MM.1S (cell line): ENCODE measurements at regions not wholly inside any gene's neighbourhood (a gene's known extent, or its start where the extent isn't known, plus 50 kb on each side); places are given as distances from the start of the nearest gene placed in this dataset.
"Not testable (repeated sequence)": the region's sequence is repeated elsewhere in the genome, so short reads cannot be mapped to it uniquely, and the experiment has no call there.

ENCODE experiments used
- DNase-seq: peaks from one replicate; pipeline ENCODE4 v3.0.0-alpha.2; 2015
- H2AFZ ChIP-seq: fragments of 300-600 bp; sonication (generic); 2 replicates; pipeline ENCODE4 v1.6.0; 2016; ENCODE audit warnings: antibody characterized with exemption, low read length
- H3F3A ChIP-seq: fragments of 300-600 bp; sonication (generic); 2 replicates; pipeline ENCODE4 v1.6.1; 2016; ENCODE audit warnings: mild to moderate bottlenecking, antibody characterized with exemption, low read length, moderate library complexity, mixed read lengths; ENCODE audit not compliant: insufficient read depth
- H3K27ac ChIP-seq: fragments of 300-600 bp; sonication (generic); 2 replicates; pipeline ENCODE4 v1.5.1; 2016; ENCODE audit warnings: mild to moderate bottlenecking, low read length
- H3K27me3 ChIP-seq: fragments of 300-600 bp; sonication (generic); replicated peaks from 2 replicates; pipeline ENCODE4 v1.6.0; 2016; ENCODE audit warnings: low read length; ENCODE audit not compliant: insufficient read depth
- H3K36me3 ChIP-seq: fragments of 300-600 bp; sonication (generic); replicated peaks from 2 replicates; pipeline ENCODE4 v1.6.1; 2016; ENCODE audit warnings: mild to moderate bottlenecking, low read length, mixed read lengths; ENCODE audit not compliant: insufficient read depth
- H3K4me1 ChIP-seq: fragments of 300-600 bp; sonication (generic); 2 replicates; pipeline ENCODE4 v1.6.1; 2016; ENCODE audit warnings: low read length, mixed read lengths
- H3K4me2 ChIP-seq: fragments of 300-600 bp; sonication (generic); 2 replicates; pipeline ENCODE4 v1.6.0; 2016; ENCODE audit warnings: low read depth, low read length
- H3K4me3 ChIP-seq: fragments of 300-600 bp; sonication (generic); 2 replicates; pipeline ENCODE4 v1.5.1; 2016; ENCODE audit warnings: low read length, mixed read lengths
- H3K79me2 ChIP-seq: fragments of 300-600 bp; sonication (generic); 2 replicates; pipeline ENCODE4 v1.6.1; 2016; ENCODE audit warnings: mixed run types, low read length, mixed read lengths
- H3K9ac ChIP-seq: fragments of 300-600 bp; sonication (generic); 2 replicates; pipeline ENCODE4 v1.6.1; 2016; ENCODE audit warnings: low read length, mixed read lengths
- H3K9me2 ChIP-seq: fragments of 300-600 bp; sonication (generic); replicated peaks from 2 replicates; pipeline ENCODE4 v1.6.1; 2016; ENCODE audit warnings: mild to moderate bottlenecking, low read length, mixed read lengths; ENCODE audit not compliant: insufficient read depth
- H3K9me3 ChIP-seq: fragments of 300-600 bp; sonication (generic); replicated peaks from 2 replicates; pipeline ENCODE4 v1.6.1; 2016; ENCODE audit warnings: mild to moderate bottlenecking, low read length, mixed read lengths; ENCODE audit not compliant: insufficient read depth
- H4K20me1 ChIP-seq: fragments of 300-600 bp; sonication (generic); 2 replicates; pipeline ENCODE4 v1.6.1; 2016; ENCODE audit warnings: mild to moderate bottlenecking, low read length, moderate library complexity, mixed read lengths; ENCODE audit not compliant: insufficient read depth
- EZH2 ChIP-seq: fragments of 300-600 bp; sonication (generic); optimal IDR thresholded peaks from 2 replicates; pipeline ENCODE3; 2017; ENCODE audit warnings: low read depth, mild to moderate bottlenecking, antibody characterized with exemption, low read length, mixed read lengths
- EZH2phosphoT487 ChIP-seq: fragments of 300-600 bp; sonication (generic); IDR thresholded peaks from 2 replicates; pipeline ENCODE4 v1.6.1; 2018; ENCODE audit warnings: antibody characterized with exemption, low read length
- TF ChIP-seq, protein P1 (sequence below): fragments of 300-600 bp; sonication (generic); IDR thresholded peaks from 2 replicates; pipeline ENCODE4 v1.5.1; 2016; ENCODE audit warnings: antibody characterized with exemption, low read length, mixed read lengths

DNA sequence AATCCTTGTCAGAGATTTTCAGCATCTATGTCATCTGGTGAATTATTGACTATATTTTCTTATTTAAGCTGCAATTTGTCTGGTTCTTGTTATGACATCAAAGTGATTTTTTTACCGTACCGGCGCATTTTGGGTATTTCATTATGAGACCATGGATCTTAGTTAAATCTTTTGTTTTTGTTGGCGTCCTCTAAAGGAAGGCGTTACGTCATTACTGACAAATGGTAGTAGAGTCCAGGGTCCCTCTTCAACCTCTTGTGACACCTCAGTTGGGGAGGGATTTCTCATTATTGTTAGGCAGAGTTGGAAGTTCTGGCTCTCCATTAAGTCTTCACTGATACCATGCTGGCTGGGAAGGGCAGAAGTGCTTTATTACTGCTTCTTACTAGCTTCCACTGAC is 175.8 kb upstream of the MMADHC start:
- H3K27ac ChIP-seq = no peak overlapping the region
- no peaks in the 10 kb centered on the region for H3K27me3 ChIP-seq
- H3K9ac ChIP-seq = no peak overlapping the region
- no peak overlapping the region for H3K4me2 ChIP-seq
- H3K36me3 ChIP-seq = no peaks in the 10 kb centered on the region
- H3K79me2 ChIP-seq = no peaks in the 10 kb centered on the region
- no peak for DNase-seq
- H3K9me2 ChIP-seq = no peaks in the 10 kb centered on the region
- H2AFZ ChIP-seq = no peak overlapping the region
- H4K20me1 ChIP-seq = no peaks in the 10 kb centered on the region
- H3K4me1 ChIP-seq = no peaks in the 10 kb centered on the region
- H3K9me3 ChIP-seq = no peaks in the 10 kb centered on the region
- no peaks in the 10 kb centered on the region for H3F3A ChIP-seq
- TF ChIP-seq, protein P1, sequence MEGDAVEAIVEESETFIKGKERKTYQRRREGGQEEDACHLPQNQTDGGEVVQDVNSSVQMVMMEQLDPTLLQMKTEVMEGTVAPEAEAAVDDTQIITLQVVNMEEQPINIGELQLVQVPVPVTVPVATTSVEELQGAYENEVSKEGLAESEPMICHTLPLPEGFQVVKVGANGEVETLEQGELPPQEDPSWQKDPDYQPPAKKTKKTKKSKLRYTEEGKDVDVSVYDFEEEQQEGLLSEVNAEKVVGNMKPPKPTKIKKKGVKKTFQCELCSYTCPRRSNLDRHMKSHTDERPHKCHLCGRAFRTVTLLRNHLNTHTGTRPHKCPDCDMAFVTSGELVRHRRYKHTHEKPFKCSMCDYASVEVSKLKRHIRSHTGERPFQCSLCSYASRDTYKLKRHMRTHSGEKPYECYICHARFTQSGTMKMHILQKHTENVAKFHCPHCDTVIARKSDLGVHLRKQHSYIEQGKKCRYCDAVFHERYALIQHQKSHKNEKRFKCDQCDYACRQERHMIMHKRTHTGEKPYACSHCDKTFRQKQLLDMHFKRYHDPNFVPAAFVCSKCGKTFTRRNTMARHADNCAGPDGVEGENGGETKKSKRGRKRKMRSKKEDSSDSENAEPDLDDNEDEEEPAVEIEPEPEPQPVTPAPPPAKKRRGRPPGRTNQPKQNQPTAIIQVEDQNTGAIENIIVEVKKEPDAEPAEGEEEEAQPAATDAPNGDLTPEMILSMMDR = no peak
- TF ChIP-seq EZH2 = no peak
- no peak for TF ChIP-seq EZH2phosphoT487
- no peak overlapping the region for H3K4me3 ChIP-seq

DNA sequence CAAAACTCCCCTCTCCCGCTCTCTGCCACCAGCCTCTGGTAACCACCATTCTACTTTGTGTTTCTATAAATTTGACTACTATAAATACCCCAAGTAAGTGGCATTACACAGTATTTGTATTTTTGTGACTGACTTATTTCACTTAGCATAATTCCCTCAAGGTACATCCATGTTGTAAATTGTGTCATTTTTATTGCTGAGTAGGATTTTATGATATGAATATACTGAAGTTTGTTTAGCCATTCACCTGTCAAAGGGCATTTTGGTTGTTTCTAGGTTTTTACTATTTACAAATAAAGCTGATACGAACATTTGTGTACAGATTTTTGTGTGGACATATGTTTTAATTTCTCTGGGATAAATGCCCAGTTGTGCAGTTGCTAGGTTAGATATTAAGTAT is 174.0 kb upstream of the MMADHC start:
- no peaks in the 10 kb centered on the region for H3K36me3 ChIP-seq
- H3K4me3 ChIP-seq = no peak overlapping the region
- H4K20me1 ChIP-seq = no peaks in the 10 kb centered on the region
- TF ChIP-seq EZH2 (no peak), EZH2phosphoT487 (no peak)
- TF ChIP-seq, protein P1 = no peak
- no peaks in the 10 kb centered on the region for H3K9me3 ChIP-seq
- no peaks in the 10 kb centered on the region for H3K27me3 ChIP-seq
- no peaks in the 10 kb centered on the region for H3K79me2 ChIP-seq
- DNase-seq = no peak
- no peaks in the 10 kb centered on the region for H3K4me1 ChIP-seq
- H3F3A ChIP-seq = no peaks in the 10 kb centered on the region
- H3K9ac ChIP-seq = no peak overlapping the region
- H3K27ac ChIP-seq = no peak overlapping the region
- H3K9me2 ChIP-seq = no peaks in the 10 kb centered on the region
- H2AFZ ChIP-seq = no peak overlapping the region
- H3K4me2 ChIP-seq = no peak overlapping the region

DNA sequence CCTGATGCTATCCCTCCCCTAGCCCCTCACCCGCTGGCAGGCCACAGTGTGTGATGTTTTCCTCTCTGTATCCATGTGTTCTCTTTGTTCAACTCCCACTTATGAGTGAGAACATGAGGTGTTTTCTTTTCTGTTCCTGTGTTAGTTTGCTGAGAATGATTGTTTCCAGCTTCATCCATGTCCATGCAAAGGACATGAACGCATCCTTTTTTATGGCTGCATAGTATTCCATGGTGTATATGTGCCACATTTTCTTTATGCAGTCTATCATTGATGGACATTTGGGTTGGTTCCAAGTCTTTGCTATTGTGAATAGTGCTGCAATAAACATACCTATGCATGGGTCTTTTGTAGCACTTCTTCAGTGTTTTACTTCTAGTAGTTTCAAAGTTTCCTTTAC is 171.8 kb upstream of the MMADHC start:
- not testable (repeated sequence) for H3K9me2 ChIP-seq, H3K79me2 ChIP-seq, H3K27ac ChIP-seq, H3K36me3 ChIP-seq, H3F3A ChIP-seq, H3K9me3 ChIP-seq, H3K4me1 ChIP-seq, H2AFZ ChIP-seq, H4K20me1 ChIP-seq, H3K4me3 ChIP-seq, DNase-seq, H3K27me3 ChIP-seq, H3K9ac ChIP-seq, H3K4me2 ChIP-seq

DNA sequence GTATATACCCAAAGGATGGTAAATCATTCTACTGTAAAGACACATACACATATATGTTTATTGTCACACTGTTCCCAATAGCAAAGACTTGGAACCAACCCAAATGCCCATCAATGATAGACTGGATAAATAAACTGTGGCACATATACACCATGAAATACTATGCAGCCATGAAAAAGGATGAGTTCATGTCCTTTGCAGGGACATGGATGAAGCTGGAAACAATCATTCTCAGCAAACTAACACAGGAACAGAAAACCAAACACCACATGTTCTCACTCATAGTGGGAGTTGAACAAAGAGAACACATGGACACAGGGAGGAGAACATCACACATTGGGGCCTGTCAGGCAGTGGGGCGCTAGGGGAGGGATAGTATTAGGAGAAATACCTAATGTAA is 167.1 kb upstream of the MMADHC start:
- H3K27me3 ChIP-seq, DNase-seq, H3K27ac ChIP-seq, H3K4me2 ChIP-seq, H3F3A ChIP-seq, H3K36me3 ChIP-seq, H3K4me3 ChIP-seq, H3K4me1 ChIP-seq, H3K9me3 ChIP-seq, H3K9ac ChIP-seq, H3K79me2 ChIP-seq, H3K9me2 ChIP-seq, H2AFZ ChIP-seq, H4K20me1 ChIP-seq: not testable (repeated sequence)
